GM03348 (cell line): ENCODE measurements at regions not wholly inside any gene's neighbourhood (a gene's known extent, or its start where the extent isn't known, plus 50 kb on each side); places are given as distances from the start of the nearest gene placed in this dataset.
A peak's percentile ranks its signal among the peaks of the same experiment; 100 is the strongest.

Experiments used
- DNase-seq: peaks from one replicate; pipeline ENCODE4 v3.0.0; 2012; ENCODE audit warnings: low spot score

DNA sequence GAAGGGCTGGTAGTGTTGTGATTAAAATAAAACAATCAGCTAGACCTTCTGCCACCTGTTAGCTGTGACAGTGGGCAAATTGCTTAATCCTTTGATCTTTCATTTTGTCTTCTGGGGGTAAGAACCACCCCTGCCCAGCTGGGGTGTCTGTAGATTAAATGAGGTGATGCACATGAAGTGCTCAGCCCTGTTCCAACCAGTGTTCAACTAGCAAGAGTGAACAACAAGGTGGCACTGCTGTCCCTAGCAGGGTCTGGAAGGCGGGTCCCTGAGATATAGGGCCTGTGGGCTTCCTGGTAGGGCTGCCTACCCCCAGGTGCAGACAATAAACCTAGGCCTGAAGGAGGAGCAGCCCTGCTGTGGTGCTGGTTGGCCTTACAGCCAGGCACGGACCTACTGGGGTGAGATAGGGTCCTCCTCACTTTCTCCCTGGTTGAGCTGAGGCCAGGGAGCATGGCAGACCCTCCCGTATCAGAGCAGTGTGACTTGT, 60.6 kb downstream of the ARL6IP4 start:
- DNase-seq = no peak

DNA sequence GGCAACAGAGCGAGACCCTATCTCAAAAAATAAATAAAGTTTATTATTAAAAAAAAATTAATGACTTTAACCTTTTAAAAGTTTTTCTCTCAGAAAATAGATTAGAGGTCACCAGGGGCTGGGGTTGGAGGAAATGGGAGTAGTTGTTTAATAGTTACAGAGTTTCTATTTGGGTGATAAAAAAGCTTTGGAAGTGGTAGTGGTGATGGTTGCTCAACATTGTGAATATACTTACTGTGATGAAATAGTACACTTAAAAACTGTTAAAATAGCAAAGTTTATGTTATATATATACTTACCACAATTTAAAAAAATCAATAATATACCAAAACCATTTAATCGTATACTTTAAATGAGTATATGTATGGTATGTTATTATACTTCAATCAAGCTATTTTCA, 59.6 kb downstream of the ARL6IP4 start:
- no peak for DNase-seq

- no peak for DNase-seq
Measured at GRCh38 chr12:123038966-123039365, 58.5 kb downstream of the ARL6IP4 start.

GRCh38 chr12:123038486-123038885, 58.0 kb downstream of the ARL6IP4 start:
- DNase-seq = no peak

GRCh38 chr12:123037791-123038190, 57.3 kb downstream of the ARL6IP4 start:
- DNase-seq = no peak

- DNase-seq = no peak
Measured at GRCh38 chr12:123036466-123037285, 56.2 kb downstream of the ARL6IP4 start.

DNA sequence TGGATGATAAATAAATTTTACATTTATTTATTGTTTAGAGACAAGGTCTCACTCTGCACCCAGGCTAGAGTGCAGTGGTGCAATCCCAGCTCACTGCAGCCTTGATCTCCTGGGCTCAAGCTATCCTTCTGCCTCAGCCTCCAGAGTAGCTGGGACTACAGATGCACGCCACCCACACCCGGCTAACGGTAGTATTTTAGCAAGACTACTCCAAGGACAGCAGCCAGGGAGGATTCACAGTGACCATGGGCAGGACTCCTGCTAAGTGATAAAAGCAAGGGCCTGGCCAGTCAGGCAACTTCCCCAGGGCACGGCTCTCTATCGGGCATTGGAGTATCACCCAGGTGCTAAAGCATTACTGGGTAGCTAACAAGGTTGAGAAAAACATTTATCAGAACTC, 55.4 kb downstream of the ARL6IP4 start:
- no peak for DNase-seq

DNA sequence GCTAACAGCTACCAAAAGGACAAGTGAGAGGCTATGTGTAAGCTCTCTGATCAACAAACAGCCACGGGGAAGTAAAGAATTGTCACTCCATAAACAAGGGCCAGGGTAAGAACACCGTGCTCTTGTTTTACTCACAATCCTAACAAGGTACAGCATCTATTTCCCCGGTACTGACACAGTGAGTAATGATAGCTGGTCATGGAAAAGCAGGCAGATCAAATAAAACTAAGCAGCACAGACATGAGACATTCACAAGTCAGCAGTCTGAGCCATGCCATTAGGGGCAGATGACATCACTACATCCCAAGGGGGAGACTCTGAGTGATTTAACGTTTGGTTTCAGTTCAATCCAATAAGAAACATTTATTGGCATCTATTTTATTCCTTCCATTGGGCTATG, 54.4 kb downstream of the ARL6IP4 start:
- DNase-seq = peak; percentile 70

DNA sequence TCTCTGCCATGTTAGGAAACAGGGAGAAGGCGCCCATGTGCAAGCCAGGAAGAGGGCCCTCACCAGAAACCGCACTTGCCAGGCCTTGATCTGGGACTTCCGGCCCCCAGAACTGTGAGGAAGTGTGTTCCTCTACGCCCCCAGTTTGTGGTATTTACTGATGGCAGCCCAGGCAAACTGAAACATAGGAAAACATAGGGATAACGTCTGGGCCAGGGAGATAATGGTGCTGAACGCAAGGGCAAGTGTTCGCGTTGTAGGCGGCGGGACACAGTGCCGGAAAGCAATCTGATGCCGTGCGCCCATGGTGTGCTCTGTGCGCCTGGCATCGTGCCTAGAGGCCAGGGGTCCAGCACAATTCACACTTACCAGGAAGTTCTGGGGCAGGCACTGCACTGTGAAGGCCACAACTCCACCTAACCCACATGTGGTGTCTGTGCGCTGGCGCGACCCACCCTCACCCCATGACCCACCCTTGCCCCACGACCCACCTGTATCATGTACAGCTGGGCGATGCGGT, 53.6 kb downstream of the ARL6IP4 start:
- DNase-seq = no peak

GRCh38 chr12:123033392-123034021, 53.0 kb downstream of the ARL6IP4 start:
- no peak for DNase-seq

GRCh38 chr12:123032736-123033391, 52.4 kb downstream of the ARL6IP4 start:
- DNase-seq = no peak
